Heart left ventricle (tissue), 13 donors: ENCODE measurements at regions not wholly inside any gene's neighbourhood (a gene's known extent, or its start where the extent isn't known, plus 50 kb on each side); places are given as distances from the start of the nearest gene placed in this dataset.

Experiments
- CTCF ChIP-seq, 12 donors: fragments of 200-600 bp; sonication (generic) in 4 of 12; IDR thresholded peaks; one replicate each; pipeline versions ENCODE4 v1.5.0 to v1.8.0; 2018 to 2022; ENCODE audit warnings: antibody characterized with exemption in 12 of 12, mild to moderate bottlenecking in 5 of 12
- POLR2A ChIP-seq, 2 donors: fragments of 450-650 bp; IDR thresholded peaks; one replicate each; pipeline ENCODE4 v1.6.1; 2017; ENCODE audit warnings: antibody characterized with exemption in 2 of 2, mild to moderate bottlenecking in 2 of 2, moderate library complexity in 2 of 2
- donor health status: ischemic (EF 13 %, LVEDD 7.1; RV severe dilation, severe dysfunction).
- donor health status: DM: no; HTN: yes; CAD: no.
- donor health status: DM: no; HTN: no; CAD: no.
- donor health status: ischemic (EF 25% LVEDD 6.9; RV normal size, moderate dysfunction).
- donor health status: ischemic (EF 25% LVEDD 5.7; RV mildly dilated, moderate dysfunction).
- donor health status: ischemic (EF 35%, LVEDD 5.7; RV mildly dilated, moderate dysfunction).
- donor health status: nonischemic (EF 11% LVEDD 7.7; RV severe dilation, severe dysfunction).
- donor health status: DM: yes; HTN: yes; CAD: no.
- donor health status: PGD.
- donor health status: ischemic (EF 29% LVEDD 5.4; RV normal size, mild dysfunction).
- donor health status: nonischemic (EF 23%, LVEDD 6.1; RV moderate dilation, normal function).

- no peak for TF ChIP-seq CTCF (IDR thresholded peaks at IDR 0.05)
- TF ChIP-seq POLR2A (IDR thresholded peaks at IDR 0.05) = no peak
Observed at GRCh38 chr7:26560526-26561256, 269.0 kb downstream of the SNX10 start.
